ENCODE measurements at regions not wholly inside any gene's neighbourhood (a gene's known extent, or its start where the extent isn't known, plus 50 kb on each side); places are given as distances from the start of the nearest gene placed in this dataset.

GRCh38 chr14:71690478-71690877 is 241.8 kb upstream of the RGS6 start:
- TF ChIP-seq, protein P1, sequence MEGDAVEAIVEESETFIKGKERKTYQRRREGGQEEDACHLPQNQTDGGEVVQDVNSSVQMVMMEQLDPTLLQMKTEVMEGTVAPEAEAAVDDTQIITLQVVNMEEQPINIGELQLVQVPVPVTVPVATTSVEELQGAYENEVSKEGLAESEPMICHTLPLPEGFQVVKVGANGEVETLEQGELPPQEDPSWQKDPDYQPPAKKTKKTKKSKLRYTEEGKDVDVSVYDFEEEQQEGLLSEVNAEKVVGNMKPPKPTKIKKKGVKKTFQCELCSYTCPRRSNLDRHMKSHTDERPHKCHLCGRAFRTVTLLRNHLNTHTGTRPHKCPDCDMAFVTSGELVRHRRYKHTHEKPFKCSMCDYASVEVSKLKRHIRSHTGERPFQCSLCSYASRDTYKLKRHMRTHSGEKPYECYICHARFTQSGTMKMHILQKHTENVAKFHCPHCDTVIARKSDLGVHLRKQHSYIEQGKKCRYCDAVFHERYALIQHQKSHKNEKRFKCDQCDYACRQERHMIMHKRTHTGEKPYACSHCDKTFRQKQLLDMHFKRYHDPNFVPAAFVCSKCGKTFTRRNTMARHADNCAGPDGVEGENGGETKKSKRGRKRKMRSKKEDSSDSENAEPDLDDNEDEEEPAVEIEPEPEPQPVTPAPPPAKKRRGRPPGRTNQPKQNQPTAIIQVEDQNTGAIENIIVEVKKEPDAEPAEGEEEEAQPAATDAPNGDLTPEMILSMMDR (conservative IDR thresholded peaks at IDR 0.05) = no peak
- peak overlapping the region; percentile 62 for H3K27ac ChIP-seq

- TF ChIP-seq, protein P1 (conservative IDR thresholded peaks at IDR 0.05) = no peak
- no peak overlapping the region for H3K27ac ChIP-seq
Observed at GRCh38 chr14:71692496-71692895, 239.7 kb upstream of the RGS6 start.

GRCh38 chr14:71693381-71693780 is 238.8 kb upstream of the RGS6 start:
- H3K27ac ChIP-seq = no peak overlapping the region
- TF ChIP-seq, protein P1 (conservative IDR thresholded peaks at IDR 0.05) = no peak

DNA sequence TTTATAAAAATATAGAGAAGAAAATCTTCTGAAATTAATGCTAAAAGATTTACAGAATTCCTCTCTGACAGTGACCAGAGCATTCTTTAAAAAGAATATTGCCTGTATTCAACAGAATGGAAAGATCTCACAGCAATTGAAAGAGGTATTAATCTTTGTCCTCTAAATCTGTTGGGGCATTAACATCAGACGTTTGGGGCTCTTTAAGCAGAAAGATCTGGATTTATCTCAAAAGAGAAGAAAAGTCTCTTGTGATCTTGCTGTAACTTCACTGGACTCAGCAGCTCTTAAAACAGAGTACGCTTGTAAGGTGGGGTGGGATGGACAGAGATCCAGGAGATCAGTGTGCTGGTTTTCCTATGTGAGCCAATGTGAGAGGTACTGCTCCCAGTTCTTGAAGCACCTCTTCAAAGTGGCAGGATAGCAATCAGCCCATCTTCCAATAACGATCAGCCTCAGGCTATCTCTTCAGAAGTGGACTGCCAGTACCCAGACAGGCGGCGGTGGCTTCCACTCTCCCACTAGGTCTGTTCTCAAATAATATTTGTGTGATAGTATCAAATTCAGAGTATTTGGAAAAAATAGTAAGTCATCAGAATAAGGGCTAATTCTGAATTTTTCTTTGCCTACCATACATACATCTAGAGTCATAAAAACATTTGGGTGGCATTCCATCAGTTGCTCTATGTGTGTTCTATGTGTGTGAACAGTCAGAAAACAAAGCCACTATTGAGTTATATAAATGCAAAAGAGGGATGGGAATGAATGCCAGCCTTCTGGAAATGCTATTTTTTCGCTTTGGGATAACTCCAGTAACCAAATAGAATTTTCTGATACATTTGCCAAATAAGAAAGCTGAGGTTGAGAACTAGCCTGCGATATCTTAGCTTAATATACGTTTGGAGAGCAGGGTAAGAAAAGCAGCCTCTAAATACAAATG is 237.4 kb upstream of the RGS6 start:
- H3K27ac ChIP-seq = no peak overlapping the region

DNA sequence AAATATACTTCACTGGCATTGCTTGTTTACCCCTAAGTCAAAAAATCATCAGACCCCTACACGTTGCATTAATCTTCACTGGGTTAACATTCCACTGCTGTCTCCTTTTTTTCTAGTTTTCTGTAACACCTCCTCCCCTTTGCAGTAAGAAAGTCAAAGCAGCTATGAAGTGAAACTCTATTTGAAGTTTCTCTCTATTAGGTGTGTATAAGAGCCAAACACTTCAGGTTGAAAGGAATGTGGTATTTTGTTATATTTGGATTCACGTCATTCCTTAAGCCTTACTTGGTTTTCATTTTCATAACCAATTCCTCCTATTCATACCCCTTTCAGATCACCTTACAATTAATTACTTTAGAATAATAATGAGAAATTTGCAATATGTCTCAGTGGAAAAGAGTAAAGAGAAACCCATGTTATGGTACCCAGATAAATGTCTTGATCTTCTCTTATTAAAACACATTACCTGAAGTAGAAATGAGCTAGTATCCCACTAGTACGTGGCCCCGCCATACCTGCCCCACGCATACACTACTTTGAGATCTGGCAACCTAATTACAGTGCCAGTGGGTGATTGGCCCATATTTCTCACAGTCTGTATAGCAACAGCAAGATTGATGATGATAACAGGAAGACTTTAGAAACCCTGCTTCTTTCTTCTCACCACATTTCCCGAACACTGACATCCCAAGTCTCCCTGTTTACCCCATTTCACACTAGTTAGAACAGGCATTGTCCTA is 236.4 kb upstream of the RGS6 start:
- no peak overlapping the region for H3K27ac ChIP-seq
- TF ChIP-seq, protein P1 (conservative IDR thresholded peaks at IDR 0.05) = no peak

More for the DNA sequence above, 237.4 kb upstream of the RGS6 start:
- TF ChIP-seq, protein P1 (conservative IDR thresholded peaks at IDR 0.05) = no peak

GRCh38 chr14:71698027-71698426 is 234.2 kb upstream of the RGS6 start:
- H3K27ac ChIP-seq = no peak overlapping the region
- TF ChIP-seq, protein P1 (conservative IDR thresholded peaks at IDR 0.05) = no peak

GRCh38 chr14:71698673-71699072 is 233.6 kb upstream of the RGS6 start:
- no peak overlapping the region for H3K27ac ChIP-seq

More at GRCh38 chr14:71698673-71699072, 233.6 kb upstream of the RGS6 start:
- TF ChIP-seq, protein P1 (conservative IDR thresholded peaks at IDR 0.05) = no peak
